ENCODE measurements at regions not wholly inside any gene's neighbourhood (a gene's known extent, or its start where the extent isn't known, plus 50 kb on each side); places are given as distances from the start of the nearest gene placed in this dataset.

DNA sequence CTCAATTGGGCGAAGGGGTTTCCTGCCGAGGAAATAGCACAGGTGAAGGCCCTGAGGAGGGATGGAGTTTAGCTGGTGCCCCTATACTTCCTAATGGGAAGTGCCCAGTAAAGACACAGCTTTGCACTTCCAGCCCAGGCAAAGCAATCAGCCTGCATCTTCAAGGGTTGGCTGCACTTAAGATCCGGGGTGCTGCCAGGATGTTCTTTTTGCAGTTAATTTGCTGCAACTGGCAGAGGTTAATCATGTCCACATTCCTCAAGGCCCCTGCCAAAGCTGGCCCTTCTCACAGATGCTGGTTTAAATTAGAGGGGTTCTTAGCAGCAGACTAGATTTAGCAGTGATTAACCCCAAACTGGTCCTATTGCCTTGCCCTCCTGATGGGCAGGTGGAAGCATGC is 137.7 kb upstream of the NAV2 start:
- DNase-seq (no peak), ATAC-seq (ENCODE audit: low read depth) (no peak)
- H4K20me1 ChIP-seq (ENCODE audit: control insufficient read depth, insufficient read depth, low read length, poor library complexity, severe bottlenecking): no peaks in the 10 kb centered on the region
- 90% methylated on average over 1 of the region's 3 CpGs for WGBS (ENCODE audit: insufficient coverage)
- no peak overlapping the region for H3K4me2 ChIP-seq (replicated peaks; ENCODE audit: low read depth, low read length, poor library complexity, severe bottlenecking)
- H3K27me3 ChIP-seq (replicated peaks in 1 of 4; ENCODE audit: control extremely low read depth in 1 of 4, control insufficient read depth in 3 of 4, insufficient read depth in 4 of 4, low read length in 3 of 4): peaks cover 0 to 2% (median 0%) of the 10 kb centered on the region in 4 experiments
- TF ChIP-seq, protein P1, sequence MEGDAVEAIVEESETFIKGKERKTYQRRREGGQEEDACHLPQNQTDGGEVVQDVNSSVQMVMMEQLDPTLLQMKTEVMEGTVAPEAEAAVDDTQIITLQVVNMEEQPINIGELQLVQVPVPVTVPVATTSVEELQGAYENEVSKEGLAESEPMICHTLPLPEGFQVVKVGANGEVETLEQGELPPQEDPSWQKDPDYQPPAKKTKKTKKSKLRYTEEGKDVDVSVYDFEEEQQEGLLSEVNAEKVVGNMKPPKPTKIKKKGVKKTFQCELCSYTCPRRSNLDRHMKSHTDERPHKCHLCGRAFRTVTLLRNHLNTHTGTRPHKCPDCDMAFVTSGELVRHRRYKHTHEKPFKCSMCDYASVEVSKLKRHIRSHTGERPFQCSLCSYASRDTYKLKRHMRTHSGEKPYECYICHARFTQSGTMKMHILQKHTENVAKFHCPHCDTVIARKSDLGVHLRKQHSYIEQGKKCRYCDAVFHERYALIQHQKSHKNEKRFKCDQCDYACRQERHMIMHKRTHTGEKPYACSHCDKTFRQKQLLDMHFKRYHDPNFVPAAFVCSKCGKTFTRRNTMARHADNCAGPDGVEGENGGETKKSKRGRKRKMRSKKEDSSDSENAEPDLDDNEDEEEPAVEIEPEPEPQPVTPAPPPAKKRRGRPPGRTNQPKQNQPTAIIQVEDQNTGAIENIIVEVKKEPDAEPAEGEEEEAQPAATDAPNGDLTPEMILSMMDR (IDR thresholded peaks at IDR 0.05): no peak
- no peak for TF ChIP-seq EZH2 (IDR thresholded peaks at IDR 0.05; ENCODE audit: borderline replicate concordance, insufficient read depth, low read depth, low read length, poor library complexity, severe bottlenecking)
- H3K9me3 ChIP-seq (ENCODE audit: control extremely low read depth in 1 of 3, control insufficient read depth in 2 of 3, insufficient read depth in 1 of 3, low read length in 2 of 3): no peaks in the 10 kb centered on the region
- H3K79me2 ChIP-seq (ENCODE audit: control insufficient read depth, insufficient read depth, low read length): no peaks in the 10 kb centered on the region
- H3K27me3 Mint-ChIP-seq: peaks cover 8% of the 10 kb centered on the region
- H3K9ac ChIP-seq (ENCODE audit: low read length): no peak overlapping the region
- no peak overlapping the region for H3K27ac ChIP-seq (ENCODE audit: low read length in 2 of 2)
- H3K9me3 Mint-ChIP-seq (ENCODE audit: insufficient read depth): no peaks in the 10 kb centered on the region
- H3K4me1 ChIP-seq (ENCODE audit: control insufficient read depth in 2 of 2, insufficient read depth in 2 of 2, low read length in 2 of 2): no peaks in the 10 kb centered on the region
- CTCF ChIA-PET: interaction anchor here (1.1 to 2.3 kb wide), 4 partner anchors 9 to 14 kb away, joined by 4 to 7 read pairs (median 5); no protein-coding TSS in a partner anchor
- no peak overlapping the region for H3K27ac Mint-ChIP-seq
- intact Hi-C loops (cut with micrococcal nuclease): no loop called here
- H3K36me3 ChIP-seq (replicated peaks in 1 of 2; ENCODE audit: control extremely low read depth in 1 of 2, control insufficient read depth in 1 of 2, extremely low read depth in 1 of 2, insufficient read depth in 2 of 2, low read length in 1 of 2): no peaks in the 10 kb centered on the region
- no peak overlapping the region for H2AFZ ChIP-seq (ENCODE audit: insufficient read depth, low read depth, low read length, poor library complexity, severe bottlenecking)
- no peak overlapping the region for H3K4me3 Mint-ChIP-seq
- H3K4me1 Mint-ChIP-seq: no peaks in the 10 kb centered on the region
- H3K4me3 ChIP-seq (ENCODE audit: control extremely low read depth in 1 of 5, extremely low read depth in 1 of 5, insufficient read depth in 1 of 5, low read depth in 2 of 5, low read length in 4 of 5): no peak overlapping the region
- POLR2A ChIA-PET: no interaction called here

DNA sequence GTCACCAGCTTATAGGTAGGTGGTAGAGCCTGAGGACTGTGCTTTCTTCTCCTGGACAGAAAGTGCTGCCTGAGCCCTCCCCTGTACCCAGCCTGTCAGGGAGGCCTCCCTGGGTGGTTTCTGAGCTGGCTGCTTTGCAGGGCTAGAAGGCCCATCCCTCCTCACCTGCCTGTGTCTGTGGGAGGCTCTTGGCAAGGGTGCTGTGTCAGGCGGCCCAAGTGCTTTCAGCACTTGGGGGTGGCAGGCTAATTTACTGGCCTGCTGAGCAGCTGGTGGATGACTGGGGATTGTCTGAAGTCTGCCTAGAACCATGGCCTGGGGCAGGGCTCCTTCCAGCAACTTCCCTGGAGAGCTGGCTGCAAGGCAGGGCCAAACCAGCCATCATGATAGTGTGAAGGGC is 139.0 kb upstream of the NAV2 start:
- no peak overlapping the region for H3K4me3 ChIP-seq (ENCODE audit: control extremely low read depth in 1 of 5, extremely low read depth in 1 of 5, insufficient read depth in 1 of 5, low read depth in 2 of 5, low read length in 4 of 5)
- no peak overlapping the region for H3K27ac ChIP-seq (ENCODE audit: low read length in 2 of 2)
- intact Hi-C loops (cut with micrococcal nuclease): no loop called here
- no peak for TF ChIP-seq EZH2 (IDR thresholded peaks at IDR 0.05; ENCODE audit: borderline replicate concordance, insufficient read depth, low read depth, low read length, poor library complexity, severe bottlenecking)
- TF ChIP-seq, protein P1 (IDR thresholded peaks at IDR 0.05): no peak
- no peaks in the 10 kb centered on the region for H3K9me3 ChIP-seq (ENCODE audit: control extremely low read depth in 1 of 3, control insufficient read depth in 2 of 3, insufficient read depth in 1 of 3, low read length in 2 of 3)
- no peaks in the 10 kb centered on the region for H3K36me3 ChIP-seq (replicated peaks in 1 of 2; ENCODE audit: control extremely low read depth in 1 of 2, control insufficient read depth in 1 of 2, extremely low read depth in 1 of 2, insufficient read depth in 2 of 2, low read length in 1 of 2)
- H4K20me1 ChIP-seq (ENCODE audit: control insufficient read depth, insufficient read depth, low read length, poor library complexity, severe bottlenecking): no peaks in the 10 kb centered on the region
- no peak overlapping the region for H3K4me2 ChIP-seq (replicated peaks; ENCODE audit: low read depth, low read length, poor library complexity, severe bottlenecking)
- Mint-ChIP-seq H3K27ac (no peak overlapping the region), H3K4me1 (no peaks in the 10 kb centered on the region), H3K27me3 (peaks cover 12% of the 10 kb centered on the region), H3K4me3 (no peak overlapping the region), H3K9me3 (ENCODE audit: insufficient read depth) (no peaks in the 10 kb centered on the region)
- ATAC-seq (ENCODE audit: low read depth) (no peak), DNase-seq (no peak)
- H3K4me1 ChIP-seq (ENCODE audit: control insufficient read depth in 2 of 2, insufficient read depth in 2 of 2, low read length in 2 of 2): no peaks in the 10 kb centered on the region
- H3K9ac ChIP-seq (ENCODE audit: low read length): no peak overlapping the region
- no peaks in the 10 kb centered on the region for H3K79me2 ChIP-seq (ENCODE audit: control insufficient read depth, insufficient read depth, low read length)
- H2AFZ ChIP-seq (ENCODE audit: insufficient read depth, low read depth, low read length, poor library complexity, severe bottlenecking): no peak overlapping the region
- CTCF ChIA-PET: interaction anchor here (0.6 to 2.1 kb wide), 2 partner anchors 8 to 227 kb away, joined by 5 to 7 read pairs; no protein-coding TSS in a partner anchor
- WGBS (ENCODE audit: insufficient coverage): 100% methylated on average over 1 of the region's 1 CpG
- POLR2A ChIA-PET: no interaction called here
- H3K27me3 ChIP-seq (replicated peaks in 1 of 4; ENCODE audit: control extremely low read depth in 1 of 4, control insufficient read depth in 3 of 4, insufficient read depth in 4 of 4, low read length in 3 of 4): peaks cover 0 to 7% (median 2%) of the 10 kb centered on the region in 4 experiments

All from B cell (primary cell).